ENCODE measurements at regions not wholly inside any gene's neighbourhood (a gene's known extent, or its start where the extent isn't known, plus 50 kb on each side); places are given as distances from the start of the nearest gene placed in this dataset.
A peak's percentile ranks its signal among the peaks of the same experiment; 100 is the strongest.

- H3K79me2 ChIP-seq (ENCODE audit: insufficient read depth, low read length) = no peaks in the 10 kb centered on the region
- POLR2A ChIA-PET = no interaction called here
- DNase-seq (ENCODE audit: low spot score) (peak; percentile 36), ATAC-seq (peak; percentile 86), FAIRE-seq (peak; percentile 21)
- no peaks in the 10 kb centered on the region for H3K9me3 ChIP-seq (ENCODE audit: low read length)
- no peaks in the 10 kb centered on the region for H3K27me3 ChIP-seq (ENCODE audit: control insufficient read depth in 1 of 2, insufficient read depth in 2 of 2, low read length in 2 of 2)
- H2AFZ ChIP-seq (ENCODE audit: low read length) = no peak overlapping the region
- in situ Hi-C loops (cut with HindIII; ENCODE audit: extremely low pct_ligation_motif_present, low pct_unique_long_range_greater_than_20kb) (no loop called here), intact Hi-C loops (cut with micrococcal nuclease; ENCODE audit: unreplicated experiment) (loop anchor here (2.0 kb wide), 1 partner anchor 1319 kb away; no protein-coding TSS in a partner anchor)
- H4K20me1 ChIP-seq (ENCODE audit: insufficient read depth, low read length) = no peaks in the 10 kb centered on the region
- no TSS peak for BruUV-seq (replicated peaks)
- H3K4me3 ChIP-seq (replicated peaks in 1 of 3; ENCODE audit: insufficient read depth in 1 of 3, low read depth in 2 of 3, low read length in 3 of 3) = no peak overlapping the region
- no peaks in the 10 kb centered on the region for H3K4me1 ChIP-seq (ENCODE audit: insufficient read depth, low read length)
- 39% methylated on average over 8 of the region's 8 CpGs for WGBS (ENCODE audit: low lambda C conversion rate)
- no peak overlapping the region for H3K27ac ChIP-seq (ENCODE audit: extremely low read length, insufficient read depth, low read length)
- no peak overlapping the region for H3K9ac ChIP-seq (ENCODE audit: insufficient read depth, low read depth, low read length)
- H3K36me3 ChIP-seq (replicated peaks in 1 of 2; ENCODE audit: control insufficient read depth in 1 of 2, insufficient read depth in 2 of 2, low read length in 2 of 2) = no peaks in the 10 kb centered on the region
- CTCF ChIA-PET (ENCODE audit: low intra/inter-chr PET ratio, low total read pairs) = no interaction called here
- H3K4me2 ChIP-seq (ENCODE audit: low read depth, low read length) = no peak overlapping the region
- TF ChIP-seq MBNL3 (CRISPR knock-in tag; conservative IDR thresholded peaks at IDR 0.05) (no peak), DZIP1 (CRISPR knock-in tag; IDR thresholded peaks at IDR 0.05) (no peak), TMF1 (CRISPR knock-in tag; IDR thresholded peaks at IDR 0.05; ENCODE audit: low read depth) (no peak), SMAD3 (CRISPR knock-in tag; IDR thresholded peaks at IDR 0.05) (no peak), HINFP (CRISPR knock-in tag; IDR thresholded peaks at IDR 0.05; ENCODE audit: low read depth) (no peak), ZSCAN9 (CRISPR knock-in tag; IDR thresholded peaks at IDR 0.05; ENCODE audit: borderline replicate concordance) (no peak), SMC3 (IDR thresholded peaks at IDR 0.05; ENCODE audit: low read length) (peak; percentile 21; the same call in 1 of the 2 replicates), CTCF (CRISPR knock-in tag; IDR thresholded peaks at IDR 0.05) (peak; percentile 71), CBX5 (CRISPR knock-in tag; IDR thresholded peaks at IDR 0.05; ENCODE audit: borderline replicate concordance) (no peak), ZBTB3 (CRISPR knock-in tag; IDR thresholded peaks at IDR 0.05; ENCODE audit: borderline replicate concordance, low read depth) (no peak), NFYC (CRISPR knock-in tag; IDR thresholded peaks at IDR 0.05) (no peak), NFAT5 (CRISPR knock-in tag; IDR thresholded peaks at IDR 0.05) (no peak), TOE1 (CRISPR knock-in tag; IDR thresholded peaks at IDR 0.05) (no peak), ZNF124 (CRISPR knock-in tag; IDR thresholded peaks at IDR 0.05) (no peak), SMARCC2 (IDR thresholded peaks at IDR 0.05) (no peak)
These were observed 784.8 kb upstream of the CDH2 start for GRCh38 chr18:28961669-28962228.
